ENCODE measurements at regions not wholly inside any gene's neighbourhood (a gene's known extent, or its start where the extent isn't known, plus 50 kb on each side); places are given as distances from the start of the nearest gene placed in this dataset.

GRCh38 chr9:86703346-86703745 lies 244.0 kb downstream of the GAS1 start:
- Histone ChIP-seq H3K27me3 (no peaks in the 10 kb centered on the region), H3K27ac (no peak overlapping the region), H3K4me3 (no peak overlapping the region), H3K36me3 (ENCODE audit: low read depth, missing control alignments) (no peaks in the 10 kb centered on the region), H3K4me1 (no peaks in the 10 kb centered on the region), H3K9me3 (no peaks in the 10 kb centered on the region)
- no peak for DNase-seq
- no peak for TF ChIP-seq POLR2A (IDR thresholded peaks at IDR 0.05)
- no peak for TF ChIP-seq CTCF (IDR thresholded peaks at IDR 0.05)
- WGBS, 2 donors: 84 to 88% methylated on average over 6 of the region's 6 CpGs
- intact Hi-C loops (cut with DNase I; ENCODE audit: low total_unique reads): no loop called here

GRCh38 chr9:86700629-86701028 lies 246.7 kb downstream of the GAS1 start:
- intact Hi-C loops (cut with DNase I; ENCODE audit: low total_unique reads): no loop called here
- DNase-seq: no peak
- Histone ChIP-seq H3K27me3 (no peaks in the 10 kb centered on the region), H3K9me3 (no peaks in the 10 kb centered on the region), H3K4me3 (no peak overlapping the region), H3K27ac (no peak overlapping the region), H3K36me3 (ENCODE audit: low read depth, missing control alignments) (no peaks in the 10 kb centered on the region), H3K4me1 (no peaks in the 10 kb centered on the region)
- WGBS, 2 donors: 33 to 44% methylated on average over 8 of the region's 8 CpGs
- TF ChIP-seq POLR2A (IDR thresholded peaks at IDR 0.05) (no peak), CTCF (IDR thresholded peaks at IDR 0.05) (no peak)

- DNase-seq: no peak
- intact Hi-C loops (cut with DNase I; ENCODE audit: low total_unique reads): no loop called here
Observed at GRCh38 chr9:86697999-86698398, 249.3 kb downstream of the GAS1 start.

GRCh38 chr9:86697213-86697612 lies 250.1 kb downstream of the GAS1 start:
- no peak for DNase-seq
- TF ChIP-seq CTCF (IDR thresholded peaks at IDR 0.05): no peak
- no peak for TF ChIP-seq POLR2A (IDR thresholded peaks at IDR 0.05)
- H3K27ac ChIP-seq: no peak overlapping the region
- WGBS, 2 donors: 36 to 37% methylated on average over 1 of the region's 1 CpG
- no peaks in the 10 kb centered on the region for H3K36me3 ChIP-seq (ENCODE audit: low read depth, missing control alignments)
- H3K27me3 ChIP-seq: no peaks in the 10 kb centered on the region
- no peaks in the 10 kb centered on the region for H3K9me3 ChIP-seq
- no peaks in the 10 kb centered on the region for H3K4me1 ChIP-seq
- H3K4me3 ChIP-seq: no peak overlapping the region
- intact Hi-C loops (cut with DNase I; ENCODE audit: low total_unique reads): no loop called here

More at GRCh38 chr9:86697999-86698398, 249.3 kb downstream of the GAS1 start:
- Histone ChIP-seq H3K27ac (no peak overlapping the region), H3K4me3 (no peak overlapping the region), H3K27me3 (no peaks in the 10 kb centered on the region), H3K4me1 (no peaks in the 10 kb centered on the region), H3K36me3 (ENCODE audit: low read depth, missing control alignments) (no peaks in the 10 kb centered on the region), H3K9me3 (no peaks in the 10 kb centered on the region)
- TF ChIP-seq POLR2A (IDR thresholded peaks at IDR 0.05) (no peak), CTCF (IDR thresholded peaks at IDR 0.05) (no peak)
- WGBS, 2 donors: 63 to 71% methylated on average over 4 of the region's 4 CpGs

DNA sequence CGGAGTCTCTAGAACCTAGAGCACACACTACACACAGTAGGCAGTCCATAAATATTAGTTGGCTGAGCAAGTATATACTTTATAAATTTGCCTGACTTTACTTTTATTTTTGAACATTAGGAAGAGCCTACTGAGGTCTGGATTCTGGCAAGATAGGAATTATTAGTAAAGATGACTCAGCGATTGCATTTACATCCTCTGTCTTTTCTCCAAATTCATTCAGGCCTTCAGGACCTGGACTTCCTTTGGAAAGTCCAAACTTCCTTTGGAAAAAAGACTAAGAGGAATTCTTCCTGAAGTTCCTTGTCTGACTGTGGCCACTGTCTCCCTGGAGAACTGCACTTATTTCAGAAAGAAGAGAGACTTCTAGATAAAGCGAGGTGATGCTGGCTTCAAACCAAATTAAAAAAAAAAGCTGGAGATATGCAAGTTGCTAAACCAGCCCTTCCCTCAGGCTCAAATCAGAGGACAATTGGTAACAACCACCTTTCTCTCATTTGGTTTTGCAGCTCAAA lies 251.3 kb downstream of the GAS1 start:
- no peak for TF ChIP-seq POLR2A (IDR thresholded peaks at IDR 0.05)
- no peak for TF ChIP-seq CTCF (IDR thresholded peaks at IDR 0.05)
- no peaks in the 10 kb centered on the region for H3K9me3 ChIP-seq
- intact Hi-C loops (cut with DNase I; ENCODE audit: low total_unique reads): no loop called here
- no peak for DNase-seq
- no peaks in the 10 kb centered on the region for H3K4me1 ChIP-seq
- no peak overlapping the region for H3K4me3 ChIP-seq
- no peak overlapping the region for H3K27ac ChIP-seq
- no peaks in the 10 kb centered on the region for H3K36me3 ChIP-seq (ENCODE audit: low read depth, missing control alignments)
- 68 to 82% methylated on average over 3 of the region's 3 CpGs for WGBS, 2 donors
- no peaks in the 10 kb centered on the region for H3K27me3 ChIP-seq
